HepG2 (cell line): ENCODE measurements at regions not wholly inside any gene's neighbourhood (a gene's known extent, or its start where the extent isn't known, plus 50 kb on each side); places are given as distances from the start of the nearest gene placed in this dataset.

Source experiments
- ATAC-seq: fragments of 200-7000 bp; cut with Tn5 transposase; 3 replicates; pipeline ENCODE4 v1.9.1; 2020; ENCODE audit warnings: mild to moderate bottlenecking, moderate library complexity
- BruUV-seq: library from RNA; stranded (reverse); fragments of 400-500 nt; replicated peaks from 2 replicates; lab custom pipeline; 2021; lab: Mats Ljungman, UMichigan
- CTCF ChIA-PET: fragments of 300-600 bp; formaldehyde crosslinking; extraction: SDS; loops from one replicate; lab custom pipeline; 2021; ENCODE audit warnings: low total read pairs, inconsistent platforms, low intra/inter-chr PET ratio; lab: Yijun Ruan, JAX
- POLR2A ChIA-PET: fragments of 350-600 bp; sonication (Branson Sonifier 250); formaldehyde crosslinking; loops from one replicate; lab custom pipeline; 2020; ENCODE audit warnings: antibody characterized with exemption, inconsistent platforms; lab: Yijun Ruan, JAX
- DNase-seq: peaks from one replicate; pipeline ENCODE4 v3.0.0-alpha.2; 2015; ENCODE audit warnings: low spot score
- FAIRE-seq: peaks from 3 replicates; lab custom pipeline; 2011; peaks lifted over from hg19 to GRCh38; lab: Jason Lieb, UNC
- H2AFZ ChIP-seq: one replicate; pipeline ENCODE4 v1.6.1; 2011; ENCODE audit warnings: low read length, inconsistent platforms
- H3K27ac ChIP-seq: fragments of 300-600 bp; 3 replicates; pipeline ENCODE4 v1.8.0; 2011; ENCODE audit warnings: mixed run types, mild to moderate bottlenecking, mixed read lengths, low read length, inconsistent platforms; ENCODE audit not compliant: insufficient read depth; ENCODE audit errors: extremely low read length
- H3K27me3 ChIP-seq, 2 experiments: fragments of 200-600 bp in 1 of 2; 2 replicates in 1 of 2; 3 replicates in 1 of 2; pipeline versions ENCODE4 v1.6.0 to v1.8.0; 2011; ENCODE audit warnings: low read length in 2 of 2, mild to moderate bottlenecking in 2 of 2, moderate library complexity in 2 of 2, inconsistent platforms in 1 of 2; ENCODE audit not compliant: insufficient read depth in 2 of 2, control insufficient read depth in 1 of 2
- H3K36me3 ChIP-seq, 2 experiments: fragments of 200-600 bp in 1 of 2; replicated peaks in 1 of 2; 2 replicates in 1 of 2; 3 replicates in 1 of 2; pipeline versions ENCODE4 v1.5.1 to v1.8.0; 2011; ENCODE audit warnings: low read length in 2 of 2, inconsistent platforms in 1 of 2; ENCODE audit not compliant: insufficient read depth in 2 of 2, control insufficient read depth in 1 of 2
- H3K4me1 ChIP-seq: 2 replicates; pipeline ENCODE4 v1.5.1; 2012; ENCODE audit warnings: low read length, inconsistent platforms; ENCODE audit not compliant: insufficient read depth
- H3K4me2 ChIP-seq: 2 replicates; pipeline ENCODE4 v1.6.0; 2011; ENCODE audit warnings: low read depth, low read length, inconsistent platforms
- H3K4me3 ChIP-seq, 3 experiments: fragments of 200-600 bp in 1 of 3; sonication (generic), shearing (Covaris generic) in 1 of 3; replicated peaks in 1 of 3; 2 replicates each; pipeline ENCODE4 v1.5.1; 2011 to 2016; ENCODE audit warnings: low read length in 3 of 3, inconsistent platforms in 2 of 3, low read depth in 2 of 3, mild to moderate bottlenecking in 2 of 3, control low read depth in 1 of 3, mixed read lengths in 1 of 3; ENCODE audit not compliant: insufficient read depth in 1 of 3
- H3K79me2 ChIP-seq: one replicate; pipeline ENCODE4 v1.6.1; 2011; ENCODE audit warnings: low read length, inconsistent platforms; ENCODE audit not compliant: insufficient read depth
- H3K9ac ChIP-seq: 2 replicates; pipeline ENCODE4 v1.6.0; 2011; ENCODE audit warnings: mild to moderate bottlenecking, low read depth, low read length, inconsistent platforms; ENCODE audit not compliant: insufficient read depth
- H3K9me3 ChIP-seq: 2 replicates; pipeline ENCODE4 v1.5.1; 2012; ENCODE audit warnings: mild to moderate bottlenecking, low read length
- H4K20me1 ChIP-seq: 2 replicates; pipeline ENCODE4 v1.6.0; 2011; ENCODE audit warnings: inconsistent platforms, mild to moderate bottlenecking, low read length, moderate library complexity; ENCODE audit not compliant: insufficient read depth
- MAFG ChIP-seq: sonication (generic); formaldehyde crosslinking; IDR thresholded peaks from 2 replicates; pipeline ENCODE4 v1.5.1; 2020; ENCODE audit warnings: mild to moderate bottlenecking, missing genetic modification reagents
- MAFK ChIP-seq, 2 experiments: IDR thresholded peaks in 1 of 2; conservative IDR thresholded peaks in 1 of 2; 2 replicates each; pipeline ENCODE4 v1.6.1; 2011; ENCODE audit warnings: improper control_type of control experiment in 2 of 2, low read length in 2 of 2
- NPAS2 ChIP-seq: sonication (generic); formaldehyde crosslinking; IDR thresholded peaks from 2 replicates; pipeline ENCODE4 v1.8.0; 2022; ENCODE audit warnings: mild to moderate bottlenecking, missing genetic modification reagents, borderline replicate concordance
- RARA ChIP-seq: IDR thresholded peaks from 2 replicates; pipeline ENCODE4 v1.6.1; 2016; ENCODE audit warnings: missing genetic modification reagents, missing compliant biosample characterization
- SOX5 ChIP-seq: IDR thresholded peaks from 2 replicates; pipeline ENCODE4 v1.6.1; 2016; ENCODE audit warnings: borderline replicate concordance
- YY1 ChIP-seq: IDR thresholded peaks from 2 replicates; pipeline ENCODE4 v1.6.1; 2011; ENCODE audit warnings: low read length, low read depth, moderate library complexity, mild to moderate bottlenecking; ENCODE audit not compliant: insufficient read depth, insufficient replicate concordance
- ZFP36L2 ChIP-seq: sonication (generic); formaldehyde crosslinking; IDR thresholded peaks from 2 replicates; pipeline ENCODE4 v1.4.0; 2020; ENCODE audit warnings: missing genetic modification reagents
- ZIK1 ChIP-seq: sonication (generic); formaldehyde crosslinking; IDR thresholded peaks from 2 replicates; pipeline ENCODE4 v1.5.0; 2020; ENCODE audit warnings: mild to moderate bottlenecking, low read depth, missing genetic modification reagents, borderline replicate concordance
- ZKSCAN5 ChIP-seq: sonication (generic); formaldehyde crosslinking; IDR thresholded peaks from 2 replicates; pipeline ENCODE4 v1.5.1; 2020; ENCODE audit warnings: mild to moderate bottlenecking, missing genetic modification reagents
- ZNF644 ChIP-seq: IDR thresholded peaks from 2 replicates; pipeline ENCODE4 v1.6.1; 2016; ENCODE audit warnings: low read depth
- ZSCAN29 ChIP-seq: sonication (generic); formaldehyde crosslinking; conservative IDR thresholded peaks from 2 replicates; pipeline ENCODE4 v1.4.0; 2020; ENCODE audit warnings: mild to moderate bottlenecking, missing genetic modification reagents
- WGBS: methylation state at CpG from one replicate; pipeline ENCODE4 v1.1.6; 2017; ENCODE audit warnings: low lambda C conversion rate; 5-methylcytosine and 5-hydroxymethylcytosine counted together
- in situ Hi-C: cut with HindIII; loops from 2 replicates; pipeline ENCODE4 v1.10.0; 2017; ENCODE audit warnings: low pct_unique_long_range_greater_than_20kb; ENCODE audit not compliant: extremely low pct_ligation_motif_present
- intact Hi-C: fragments of 100-400 bp; cut with micrococcal nuclease; formaldehyde crosslinking; loops from one replicate; pipeline ENCODE4 v1.10.0; 2022; ENCODE audit not compliant: unreplicated experiment
- TF ChIP-seq, protein P1 (sequence below): sonication (generic); formaldehyde crosslinking; IDR thresholded peaks from 2 replicates; pipeline ENCODE4 v1.8.1; 2022; ENCODE audit warnings: mild to moderate bottlenecking, missing genetic modification reagents
- TF ChIP-seq, protein P2 (sequence below): IDR thresholded peaks from 2 replicates; pipeline ENCODE4 v1.6.1; 2016; ENCODE audit warnings: missing compliant biosample characterization, missing genetic modification reagents, borderline replicate concordance
- TF ChIP-seq, protein P3 (sequence below): sonication (generic); formaldehyde crosslinking; IDR thresholded peaks from 2 replicates; pipeline ENCODE4 v1.8.0; 2022; ENCODE audit warnings: mild to moderate bottlenecking, missing genetic modification reagents, moderate library complexity
- TF ChIP-seq, protein P4 (sequence below): IDR thresholded peaks from 2 replicates; pipeline ENCODE4 v1.6.1; 2016

DNA sequence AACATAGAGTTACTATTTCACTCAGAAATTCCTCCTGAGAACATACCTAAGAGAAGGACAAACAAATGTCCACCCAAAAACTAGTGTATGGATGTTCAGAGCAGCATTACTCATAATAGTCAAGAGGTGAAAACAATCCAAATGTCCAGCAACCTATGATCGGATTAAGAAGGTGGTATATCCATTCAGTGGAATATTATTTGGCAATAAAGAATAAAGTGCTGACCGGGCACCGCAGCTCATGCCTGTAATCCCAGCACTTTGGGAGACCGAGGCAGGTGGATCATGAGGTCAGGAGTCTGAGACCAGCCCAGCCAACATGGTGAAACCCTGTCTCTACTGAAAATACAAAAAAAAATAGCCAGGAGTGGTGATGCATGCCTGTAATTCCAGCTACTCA lies 182.8 kb upstream of the AGAP1 start:
- H3K4me3 ChIP-seq: no peak overlapping the region
- WGBS: 40% methylated on average over 4 of the region's 4 CpGs
- H3K79me2 ChIP-seq: no peaks in the 10 kb centered on the region
- H3K9ac ChIP-seq: no peak overlapping the region
- ATAC-seq: no peak
- in situ Hi-C loops (no loop called here), intact Hi-C loops (no loop called here)
- DNase-seq: no peak
- ChIA-PET CTCF (no interaction called here), POLR2A (no interaction called here)
- no TSS peak for BruUV-seq
- TF ChIP-seq, protein P1, sequence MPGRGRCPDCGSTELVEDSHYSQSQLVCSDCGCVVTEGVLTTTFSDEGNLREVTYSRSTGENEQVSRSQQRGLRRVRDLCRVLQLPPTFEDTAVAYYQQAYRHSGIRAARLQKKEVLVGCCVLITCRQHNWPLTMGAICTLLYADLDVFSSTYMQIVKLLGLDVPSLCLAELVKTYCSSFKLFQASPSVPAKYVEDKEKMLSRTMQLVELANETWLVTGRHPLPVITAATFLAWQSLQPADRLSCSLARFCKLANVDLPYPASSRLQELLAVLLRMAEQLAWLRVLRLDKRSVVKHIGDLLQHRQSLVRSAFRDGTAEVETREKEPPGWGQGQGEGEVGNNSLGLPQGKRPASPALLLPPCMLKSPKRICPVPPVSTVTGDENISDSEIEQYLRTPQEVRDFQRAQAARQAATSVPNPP (CRISPR knock-in tag): no peak
- peak; percentile 22 to 55; a peak in 2 of 4 replicates for TF ChIP-seq MAFK (conservative IDR thresholded peaks at IDR 0.05 in 1 of 2, IDR thresholded peaks at IDR 0.05 in 1 of 2; ENCODE audit: low read length in 2 of 2)
- no peaks in the 10 kb centered on the region for H3K9me3 ChIP-seq
- no peaks in the 10 kb centered on the region for H4K20me1 ChIP-seq
- H3K27ac ChIP-seq: no peak overlapping the region
- no peak overlapping the region for H3K4me2 ChIP-seq
- FAIRE-seq: no peak
- peaks cover 0 to 8% of the 10 kb centered on the region in 2 experiments; a peak in 3 of 5 replicates for H3K27me3 ChIP-seq
- no peaks in the 10 kb centered on the region for H3K4me1 ChIP-seq
- H2AFZ ChIP-seq: no peak overlapping the region
- no peaks in the 10 kb centered on the region for H3K36me3 ChIP-seq

DNA sequence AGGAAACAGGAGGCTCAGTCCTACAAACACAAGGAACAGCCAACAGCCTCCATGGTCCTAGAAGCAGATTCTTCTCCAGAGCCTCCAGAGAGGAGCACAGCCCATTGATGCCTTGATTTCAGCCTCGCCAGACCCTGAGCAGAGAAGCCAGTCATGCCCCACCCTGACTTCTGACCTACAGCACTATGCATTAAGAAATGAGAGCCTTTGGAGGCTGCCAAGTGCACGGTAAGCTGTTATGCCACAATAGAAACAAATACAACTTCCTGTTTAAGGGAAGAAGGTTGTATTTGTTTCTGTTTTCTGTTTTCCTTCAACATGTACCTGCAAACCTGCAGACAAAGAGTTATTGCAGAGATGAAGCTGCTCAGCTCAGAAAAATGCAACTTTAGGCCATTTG lies 181.3 kb upstream of the AGAP1 start:
- no TSS peak for BruUV-seq
- H3K27ac ChIP-seq: no peak overlapping the region
- no peaks in the 10 kb centered on the region for H3K79me2 ChIP-seq
- H3K9me3 ChIP-seq: no peaks in the 10 kb centered on the region
- ATAC-seq (no peak), DNase-seq (no peak), FAIRE-seq (no peak)
- in situ Hi-C loops (no loop called here), intact Hi-C loops (no loop called here)
- POLR2A ChIA-PET: no interaction called here
- no peaks in the 10 kb centered on the region for H3K36me3 ChIP-seq
- peaks cover 0 to 8% of the 10 kb centered on the region in 2 experiments; a peak in 3 of 5 replicates for H3K27me3 ChIP-seq
- no peaks in the 10 kb centered on the region for H4K20me1 ChIP-seq
- CTCF ChIA-PET: no interaction called here
- no peak overlapping the region for H3K4me2 ChIP-seq
- no peak overlapping the region for H3K9ac ChIP-seq
- no peaks in the 10 kb centered on the region for H3K4me1 ChIP-seq
- no peak overlapping the region for H3K4me3 ChIP-seq
- 0% methylated on average over 2 of the region's 2 CpGs for WGBS
- no peak overlapping the region for H2AFZ ChIP-seq
- TF ChIP-seq ZFP36L2 (no peak), RARA (CRISPR knock-in tag) (no peak), ZNF644 (no peak), NPAS2 (no peak), ZIK1 (CRISPR knock-in tag) (no peak), ZSCAN29 (CRISPR knock-in tag) (no peak), YY1 (no peak), MAFG (CRISPR knock-in tag) (no peak), SOX5 (CRISPR knock-in tag) (no peak), ZKSCAN5 (no peak)
- TF ChIP-seq, protein P2, sequence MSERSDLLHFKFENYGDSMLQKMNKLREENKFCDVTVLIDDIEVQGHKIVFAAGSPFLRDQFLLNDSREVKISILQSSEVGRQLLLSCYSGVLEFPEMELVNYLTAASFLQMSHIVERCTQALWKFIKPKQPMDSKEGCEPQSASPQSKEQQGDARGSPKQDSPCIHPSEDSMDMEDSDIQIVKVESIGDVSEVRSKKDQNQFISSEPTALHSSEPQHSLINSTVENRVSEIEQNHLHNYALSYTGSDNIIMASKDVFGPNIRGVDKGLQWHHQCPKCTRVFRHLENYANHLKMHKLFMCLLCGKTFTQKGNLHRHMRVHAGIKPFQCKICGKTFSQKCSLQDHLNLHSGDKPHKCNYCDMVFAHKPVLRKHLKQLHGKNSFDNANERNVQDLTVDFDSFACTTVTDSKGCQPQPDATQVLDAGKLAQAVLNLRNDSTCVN (CRISPR knock-in tag): no peak
- TF ChIP-seq, protein P3, sequence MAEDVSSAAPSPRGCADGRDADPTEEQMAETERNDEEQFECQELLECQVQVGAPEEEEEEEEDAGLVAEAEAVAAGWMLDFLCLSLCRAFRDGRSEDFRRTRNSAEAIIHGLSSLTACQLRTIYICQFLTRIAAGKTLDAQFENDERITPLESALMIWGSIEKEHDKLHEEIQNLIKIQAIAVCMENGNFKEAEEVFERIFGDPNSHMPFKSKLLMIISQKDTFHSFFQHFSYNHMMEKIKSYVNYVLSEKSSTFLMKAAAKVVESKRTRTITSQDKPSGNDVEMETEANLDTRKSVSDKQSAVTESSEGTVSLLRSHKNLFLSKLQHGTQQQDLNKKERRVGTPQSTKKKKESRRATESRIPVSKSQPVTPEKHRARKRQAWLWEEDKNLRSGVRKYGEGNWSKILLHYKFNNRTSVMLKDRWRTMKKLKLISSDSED (CRISPR knock-in tag): no peak
- TF ChIP-seq, protein P4, sequence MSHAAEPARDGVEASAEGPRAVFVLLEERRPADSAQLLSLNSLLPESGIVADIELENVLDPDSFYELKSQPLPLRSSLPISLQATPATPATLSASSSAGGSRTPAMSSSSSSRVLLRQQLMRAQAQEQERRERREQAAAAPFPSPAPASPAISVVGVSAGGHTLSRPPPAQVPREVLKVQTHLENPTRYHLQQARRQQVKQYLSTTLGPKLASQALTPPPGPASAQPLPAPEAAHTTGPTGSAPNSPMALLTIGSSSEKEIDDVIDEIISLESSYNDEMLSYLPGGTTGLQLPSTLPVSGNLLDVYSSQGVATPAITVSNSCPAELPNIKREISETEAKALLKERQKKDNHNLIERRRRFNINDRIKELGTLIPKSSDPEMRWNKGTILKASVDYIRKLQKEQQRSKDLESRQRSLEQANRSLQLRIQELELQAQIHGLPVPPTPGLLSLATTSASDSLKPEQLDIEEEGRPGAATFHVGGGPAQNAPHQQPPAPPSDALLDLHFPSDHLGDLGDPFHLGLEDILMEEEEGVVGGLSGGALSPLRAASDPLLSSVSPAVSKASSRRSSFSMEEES (CRISPR knock-in tag): no peak
